PC-9 (cell line): ENCODE measurements at regions not wholly inside any gene's neighbourhood (a gene's known extent, or its start where the extent isn't known, plus 50 kb on each side); places are given as distances from the start of the nearest gene placed in this dataset.

Experiments used
- BruUV-seq: library from RNA; stranded (reverse); fragments of 400-500 nt; replicated peaks from 2 replicates; lab custom pipeline; 2021; lab: Mats Ljungman, UMichigan
- CTCF ChIA-PET: fragments of 300-600 bp; sonication (Branson Sonifier 250); formaldehyde crosslinking; loops from one replicate; lab custom pipeline; 2022; ENCODE audit warnings: antibody characterized with exemption; lab: Charles Lee
- POLR2A ChIA-PET: fragments of 300-600 bp; sonication (Branson Sonifier 250); formaldehyde crosslinking; loops from one replicate; lab custom pipeline; 2022; ENCODE audit warnings: antibody characterized with exemption; ENCODE audit not compliant: unreplicated experiment; lab: Charles Lee
- DNase-seq, 2 experiments: peaks; one replicate each; pipeline versions ENCODE4 v3.0.0 to v3.0.0-alpha.2; 2015 to 2022; ENCODE audit warnings: mixed read lengths in 1 of 2
- H2AFZ ChIP-seq: fragments of 200-600 bp; sonication (generic); 2 replicates; pipeline ENCODE4 v1.8.1; 2017; ENCODE audit warnings: antibody characterized with exemption
- H3F3A ChIP-seq: fragments of 200-600 bp; sonication (generic); 2 replicates; pipeline ENCODE4 v1.8.1; 2017; ENCODE audit warnings: antibody characterized with exemption, mild to moderate bottlenecking, low read depth; ENCODE audit not compliant: insufficient read depth
- H3K27ac ChIP-seq: fragments of 200-600 bp; sonication (generic); 2 replicates; pipeline ENCODE4 v1.6.1; 2016; ENCODE audit warnings: mixed run types
- H3K27me3 ChIP-seq: fragments of 200-600 bp; sonication (generic); 2 replicates; pipeline ENCODE4 v1.6.1; 2016; ENCODE audit warnings: low read depth, mixed run types; ENCODE audit not compliant: insufficient read depth
- H3K36me3 ChIP-seq: fragments of 200-600 bp; sonication (generic); 2 replicates; pipeline ENCODE4 v1.6.1; 2016; ENCODE audit warnings: low read depth, mixed run types
- H3K4me1 ChIP-seq: fragments of 200-600 bp; sonication (generic); replicated peaks from 2 replicates; pipeline ENCODE4 v1.6.1; 2016; ENCODE audit warnings: mixed run types; ENCODE audit not compliant: insufficient read depth
- H3K4me2 ChIP-seq: fragments of 200-600 bp; sonication (generic); 2 replicates; pipeline ENCODE4 v1.6.1; 2017; ENCODE audit warnings: mixed run types
- H3K4me3 ChIP-seq: fragments of 200-600 bp; sonication (generic); 2 replicates; pipeline ENCODE4 v1.6.1; 2016; ENCODE audit warnings: mixed run types
- H3K79me2 ChIP-seq: fragments of 200-600 bp; sonication (generic); 2 replicates; pipeline ENCODE4 v1.6.1; 2017; ENCODE audit warnings: low read depth, mixed run types
- H3K9me2 ChIP-seq: fragments of 200-600 bp; sonication (generic); 2 replicates; pipeline ENCODE4 v1.8.1; 2017; ENCODE audit warnings: mild to moderate bottlenecking; ENCODE audit not compliant: insufficient read depth
- H3K9me3 ChIP-seq: fragments of 200-600 bp; sonication (generic); 2 replicates; pipeline ENCODE4 v1.8.1; 2016; ENCODE audit warnings: low read depth; ENCODE audit not compliant: insufficient read depth
- H4K20me1 ChIP-seq: fragments of 200-600 bp; sonication (generic); 2 replicates; pipeline ENCODE4 v1.8.1; 2017; ENCODE audit not compliant: insufficient read depth
- EZH2 ChIP-seq: fragments of 200-600 bp; sonication (generic); IDR thresholded peaks from 2 replicates; pipeline ENCODE4 v1.8.0; 2017; ENCODE audit warnings: antibody characterized with exemption, low read depth
- intact Hi-C: fragments of 100-400 bp; cut with micrococcal nuclease; formaldehyde crosslinking; loops from one replicate; pipeline ENCODE4 v1.10.0; 2022; ENCODE audit not compliant: unreplicated experiment
- TF ChIP-seq, protein P1 (sequence below): fragments of 200-600 bp; sonication (generic); conservative IDR thresholded peaks from 2 replicates; pipeline ENCODE4 v1.6.1; 2017; ENCODE audit warnings: mixed run types, antibody characterized with exemption, mild to moderate bottlenecking, moderate library complexity

DNA sequence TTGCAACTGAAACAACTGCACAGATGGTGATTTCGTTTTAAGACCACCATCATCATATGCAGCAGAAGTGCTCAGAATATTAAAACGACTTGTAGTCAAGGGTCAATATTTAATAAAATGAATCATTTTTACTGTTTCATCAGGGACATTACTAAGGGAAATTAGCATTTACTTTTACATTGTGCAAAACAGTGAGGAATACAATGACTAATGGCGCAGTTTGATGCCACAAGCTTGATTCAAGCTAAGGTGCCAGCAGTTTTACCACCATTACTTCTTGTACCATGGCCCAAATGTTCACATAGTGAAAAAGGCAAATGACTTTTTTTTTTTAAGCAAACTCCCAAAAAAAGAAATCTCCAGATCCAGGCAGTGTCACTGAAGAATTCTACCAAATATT lies 277.4 kb upstream of the CHRNA7 start:
- Histone ChIP-seq H4K20me1 (no peaks in the 10 kb centered on the region), H3K36me3 (no peaks in the 10 kb centered on the region), H3K4me3 (no peak overlapping the region), H3K4me1 (no peaks in the 10 kb centered on the region), H3K27ac (no peak overlapping the region), H3K79me2 (no peaks in the 10 kb centered on the region), H3F3A (no peaks in the 10 kb centered on the region), H2AFZ (no peak overlapping the region), H3K4me2 (no peak overlapping the region), H3K9me3 (no peaks in the 10 kb centered on the region), H3K27me3 (no peaks in the 10 kb centered on the region), H3K9me2 (no peaks in the 10 kb centered on the region)
- DNase-seq = no peak
- intact Hi-C loops = no loop called here
- BruUV-seq = no TSS peak
- ChIA-PET POLR2A (no interaction called here), CTCF (no interaction called here)
- TF ChIP-seq, protein P1, sequence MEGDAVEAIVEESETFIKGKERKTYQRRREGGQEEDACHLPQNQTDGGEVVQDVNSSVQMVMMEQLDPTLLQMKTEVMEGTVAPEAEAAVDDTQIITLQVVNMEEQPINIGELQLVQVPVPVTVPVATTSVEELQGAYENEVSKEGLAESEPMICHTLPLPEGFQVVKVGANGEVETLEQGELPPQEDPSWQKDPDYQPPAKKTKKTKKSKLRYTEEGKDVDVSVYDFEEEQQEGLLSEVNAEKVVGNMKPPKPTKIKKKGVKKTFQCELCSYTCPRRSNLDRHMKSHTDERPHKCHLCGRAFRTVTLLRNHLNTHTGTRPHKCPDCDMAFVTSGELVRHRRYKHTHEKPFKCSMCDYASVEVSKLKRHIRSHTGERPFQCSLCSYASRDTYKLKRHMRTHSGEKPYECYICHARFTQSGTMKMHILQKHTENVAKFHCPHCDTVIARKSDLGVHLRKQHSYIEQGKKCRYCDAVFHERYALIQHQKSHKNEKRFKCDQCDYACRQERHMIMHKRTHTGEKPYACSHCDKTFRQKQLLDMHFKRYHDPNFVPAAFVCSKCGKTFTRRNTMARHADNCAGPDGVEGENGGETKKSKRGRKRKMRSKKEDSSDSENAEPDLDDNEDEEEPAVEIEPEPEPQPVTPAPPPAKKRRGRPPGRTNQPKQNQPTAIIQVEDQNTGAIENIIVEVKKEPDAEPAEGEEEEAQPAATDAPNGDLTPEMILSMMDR = no peak
- no peak for TF ChIP-seq EZH2

DNA sequence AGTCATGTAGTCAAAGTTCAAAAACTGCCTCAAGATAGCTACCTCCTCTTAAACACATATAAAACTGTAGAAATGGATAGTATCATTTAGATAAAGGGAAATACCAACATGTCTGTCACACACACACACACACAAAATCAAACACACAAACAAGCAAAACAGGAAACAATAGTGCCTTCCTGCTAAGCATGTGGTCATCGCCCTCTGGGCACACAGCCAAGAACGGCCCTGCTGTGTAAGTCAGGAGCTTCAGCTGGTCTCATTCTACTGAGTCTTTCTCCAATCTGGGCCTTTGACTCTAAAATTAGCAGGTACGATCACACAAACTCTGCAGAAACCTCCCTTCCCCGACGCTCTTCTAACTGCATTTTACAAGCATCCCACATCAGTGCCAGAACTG lies 272.2 kb upstream of the CHRNA7 start:
- ChIA-PET POLR2A (no interaction called here), CTCF (no interaction called here)
- BruUV-seq = no TSS peak
- H3F3A ChIP-seq = no peaks in the 10 kb centered on the region
- H3K27ac ChIP-seq = no peak overlapping the region
- H3K9me2 ChIP-seq = no peaks in the 10 kb centered on the region
- H4K20me1 ChIP-seq = no peaks in the 10 kb centered on the region
- TF ChIP-seq EZH2 = no peak
- TF ChIP-seq, protein P1 = no peak
- H3K4me1 ChIP-seq = no peaks in the 10 kb centered on the region
- H2AFZ ChIP-seq = no peak overlapping the region
- H3K27me3 ChIP-seq = no peaks in the 10 kb centered on the region
- H3K9me3 ChIP-seq = no peaks in the 10 kb centered on the region
- no peak overlapping the region for H3K4me3 ChIP-seq
- intact Hi-C loops = no loop called here
- no peaks in the 10 kb centered on the region for H3K79me2 ChIP-seq
- H3K4me2 ChIP-seq = no peak overlapping the region
- DNase-seq = no peak
- no peaks in the 10 kb centered on the region for H3K36me3 ChIP-seq

GRCh38 chr15:31768055-31768454 lies 262.3 kb upstream of the CHRNA7 start:
- no peak overlapping the region for H3K4me3 ChIP-seq
- intact Hi-C loops = no loop called here
- H3F3A ChIP-seq = no peaks in the 10 kb centered on the region
- no peak overlapping the region for H3K4me2 ChIP-seq
- no peaks in the 10 kb centered on the region for H4K20me1 ChIP-seq
- no peaks in the 10 kb centered on the region for H3K36me3 ChIP-seq
- no peak for DNase-seq
- no peak overlapping the region for H3K27ac ChIP-seq
- H3K27me3 ChIP-seq = peaks cover 11% of the 10 kb centered on the region
- BruUV-seq = no TSS peak
- ChIA-PET POLR2A (no interaction called here), CTCF (no interaction called here)
- TF ChIP-seq, protein P1 = no peak
- no peak for TF ChIP-seq EZH2
- H3K4me1 ChIP-seq = no peaks in the 10 kb centered on the region
- no peaks in the 10 kb centered on the region for H3K79me2 ChIP-seq
- no peak overlapping the region for H2AFZ ChIP-seq
- no peaks in the 10 kb centered on the region for H3K9me3 ChIP-seq
- no peaks in the 10 kb centered on the region for H3K9me2 ChIP-seq
